ENCODE measurements at regions not wholly inside any gene's neighbourhood (a gene's known extent, or its start where the extent isn't known, plus 50 kb on each side); places are given as distances from the start of the nearest gene placed in this dataset.

GRCh38 chr9:135372036-135372435, 107.5 kb upstream of the PPP1R26 start:
- Histone ChIP-seq H3K4me2 (ENCODE audit: control insufficient read depth, extremely low read depth, insufficient read depth, low read depth, low read length) (no peak overlapping the region), H3K9ac (ENCODE audit: control insufficient read depth, extremely low read depth, insufficient read depth, low read length) (no peak overlapping the region), H3K4me3 (ENCODE audit: control insufficient read depth in 2 of 3, extremely low read depth in 1 of 3, insufficient read depth in 2 of 3, low read depth in 1 of 3, low read length in 3 of 3) (no peak overlapping the region), H3K79me2 (ENCODE audit: control insufficient read depth, insufficient read depth, low read length) (no peaks in the 10 kb centered on the region), H3K4me1 (ENCODE audit: control insufficient read depth, extremely low read depth, insufficient read depth, low read length) (peaks cover 13% of the 10 kb centered on the region), H3K27ac (ENCODE audit: control insufficient read depth, insufficient read depth, low read length) (no peak overlapping the region), H2AFZ (ENCODE audit: control insufficient read depth, low read length) (no peak overlapping the region), H3K27me3 (ENCODE audit: control insufficient read depth, extremely low read depth, insufficient read depth, low read length) (peaks cover 11% of the 10 kb centered on the region), H4K20me1 (ENCODE audit: control insufficient read depth, extremely low read depth, insufficient read depth, low read length) (no peaks in the 10 kb centered on the region), H3K9me1 (ENCODE audit: control insufficient read depth, extremely low read depth, insufficient read depth, low read length) (no peaks in the 10 kb centered on the region), H3K36me3 (ENCODE audit: control insufficient read depth in 2 of 2, extremely low read depth in 1 of 2, insufficient read depth in 2 of 2, low read length in 2 of 2) (no peaks in the 10 kb centered on the region), H3K9me3 (ENCODE audit: control insufficient read depth, low read depth, low read length) (no peaks in the 10 kb centered on the region)
- dilution Hi-C loops (cut with MboI; ENCODE audit: extremely low pct_ligation_motif_present, low sequenced_read_pairs), result no loop called here
- no peak for FAIRE-seq
- no peak for DNase-seq (ENCODE audit: low read depth, low spot score)
- TF ChIP-seq EZH2 (IDR thresholded peaks at IDR 0.05; ENCODE audit: low read length), result no peak
- TF ChIP-seq CTCF (optimal IDR thresholded peaks at IDR 0.05 in 1 of 3, IDR thresholded peaks at IDR 0.05 in 1 of 3, conservative IDR thresholded peaks at IDR 0.05 in 1 of 3; ENCODE audit: extremely low read depth in 1 of 3, insufficient read depth in 2 of 3, low read length in 3 of 3), result no peak

- H3K27me3 ChIP-seq (ENCODE audit: control insufficient read depth, extremely low read depth, insufficient read depth, low read length), result peaks cover 11% of the 10 kb centered on the region
- DNase-seq (ENCODE audit: low read depth, low spot score) (no peak), FAIRE-seq (no peak)
- H3K4me2 ChIP-seq (ENCODE audit: control insufficient read depth, extremely low read depth, insufficient read depth, low read depth, low read length), result no peak overlapping the region
- no peak overlapping the region for H3K27ac ChIP-seq (ENCODE audit: control insufficient read depth, insufficient read depth, low read length)
- dilution Hi-C loops (cut with MboI; ENCODE audit: extremely low pct_ligation_motif_present, low sequenced_read_pairs), result no loop called here
- H3K4me3 ChIP-seq (ENCODE audit: control insufficient read depth in 2 of 3, extremely low read depth in 1 of 3, insufficient read depth in 2 of 3, low read depth in 1 of 3, low read length in 3 of 3), result no peak overlapping the region
- no peaks in the 10 kb centered on the region for H4K20me1 ChIP-seq (ENCODE audit: control insufficient read depth, extremely low read depth, insufficient read depth, low read length)
- no peak overlapping the region for H2AFZ ChIP-seq (ENCODE audit: control insufficient read depth, low read length)
- no peak for TF ChIP-seq EZH2 (IDR thresholded peaks at IDR 0.05; ENCODE audit: low read length)
- TF ChIP-seq CTCF (optimal IDR thresholded peaks at IDR 0.05 in 1 of 3, IDR thresholded peaks at IDR 0.05 in 1 of 3, conservative IDR thresholded peaks at IDR 0.05 in 1 of 3; ENCODE audit: extremely low read depth in 1 of 3, insufficient read depth in 2 of 3, low read length in 3 of 3), result no peak
- no peaks in the 10 kb centered on the region for H3K9me1 ChIP-seq (ENCODE audit: control insufficient read depth, extremely low read depth, insufficient read depth, low read length)
- no peaks in the 10 kb centered on the region for H3K79me2 ChIP-seq (ENCODE audit: control insufficient read depth, insufficient read depth, low read length)
- no peaks in the 10 kb centered on the region for H3K9me3 ChIP-seq (ENCODE audit: control insufficient read depth, low read depth, low read length)
- H3K4me1 ChIP-seq (ENCODE audit: control insufficient read depth, extremely low read depth, insufficient read depth, low read length), result peaks cover 13% of the 10 kb centered on the region
- H3K9ac ChIP-seq (ENCODE audit: control insufficient read depth, extremely low read depth, insufficient read depth, low read length), result no peak overlapping the region
- no peaks in the 10 kb centered on the region for H3K36me3 ChIP-seq (ENCODE audit: control insufficient read depth in 2 of 2, extremely low read depth in 1 of 2, insufficient read depth in 2 of 2, low read length in 2 of 2)
Measured at GRCh38 chr9:135372501-135373008, 107.0 kb upstream of the PPP1R26 start.

Measured in keratinocyte (primary cell).